SK-N-SH treated with all-trans-retinoic acid at 6 μM for 48 hours (cell line): ENCODE measurements at regions not wholly inside any gene's neighbourhood (a gene's known extent, or its start where the extent isn't known, plus 50 kb on each side); places are given as distances from the start of the nearest gene placed in this dataset.

Experiments
- ATAC-seq: fragments of 200-7000 bp; cut with Tn5 transposase; 3 replicates; pipeline ENCODE4 v1.9.1; 2020; ENCODE audit warnings: mild to moderate bottlenecking, moderate library complexity
- ARNTL ChIP-seq: fragments of 450-650 bp; formaldehyde crosslinking; IDR thresholded peaks from 2 replicates; pipeline ENCODE4 v1.5.0; 2020; ENCODE audit warnings: low read depth, mild to moderate bottlenecking, moderate library complexity, borderline replicate concordance
- BACH2 ChIP-seq: fragments of 250-450 bp; sonication (Bioruptor Pico); IDR thresholded peaks from 2 replicates; pipeline ENCODE4 v1.9.0; 2021; ENCODE audit warnings: mild to moderate bottlenecking, borderline replicate concordance
- CSDC2 ChIP-seq: fragments of 250-450 bp; sonication (Bioruptor Pico); IDR thresholded peaks from 2 replicates; pipeline ENCODE4 v1.5.0; 2020; ENCODE audit warnings: mild to moderate bottlenecking, moderate library complexity
- ESRRG ChIP-seq: fragments of 250-450 bp; sonication (Bioruptor Pico); IDR thresholded peaks from 2 replicates; pipeline ENCODE4 v1.6.1; 2021; ENCODE audit warnings: mild to moderate bottlenecking
- GLIS3 ChIP-seq: fragments of 250-450 bp; sonication (Bioruptor Pico); IDR thresholded peaks from 2 replicates; pipeline ENCODE4 v1.5.0; 2020; ENCODE audit warnings: mild to moderate bottlenecking, moderate library complexity
- ISL1 ChIP-seq: fragments of 250-450 bp; sonication (Bioruptor Pico); IDR thresholded peaks from 2 replicates; pipeline ENCODE4 v2.1.2; 2022; ENCODE audit warnings: mild to moderate bottlenecking, moderate library complexity
- OSR1 ChIP-seq: fragments of 250-450 bp; sonication (Bioruptor Pico); IDR thresholded peaks from 2 replicates; pipeline ENCODE4 v1.8.0; 2022; ENCODE audit warnings: moderate library complexity, mild to moderate bottlenecking, inconsistent platforms
- PPARA ChIP-seq: fragments of 250-450 bp; sonication (Bioruptor Pico); IDR thresholded peaks from 2 replicates; pipeline ENCODE4 v1.5.0; 2020; ENCODE audit warnings: mild to moderate bottlenecking, borderline replicate concordance
- RARB ChIP-seq: fragments of 250-450 bp; sonication (Bioruptor Pico); IDR thresholded peaks from 2 replicates; pipeline ENCODE4 v1.8.0; 2021; ENCODE audit warnings: mild to moderate bottlenecking, moderate library complexity
- SNAI2 ChIP-seq: fragments of 250-450 bp; sonication (Bioruptor Pico); IDR thresholded peaks from 2 replicates; pipeline ENCODE4 v1.5.0; 2020; ENCODE audit warnings: mild to moderate bottlenecking, moderate library complexity
- TCF4 ChIP-seq: fragments of 250-450 bp; sonication (Bioruptor Pico); IDR thresholded peaks from 2 replicates; pipeline ENCODE4 v1.8.0; 2021; ENCODE audit warnings: mild to moderate bottlenecking, moderate library complexity, borderline replicate concordance
- ZC3H10 ChIP-seq: fragments of 250-450 bp; sonication (Bioruptor Pico); IDR thresholded peaks from 2 replicates; pipeline ENCODE4 v1.5.1; 2021; ENCODE audit warnings: mild to moderate bottlenecking, moderate library complexity
- ZFP3 ChIP-seq: fragments of 250-450 bp; sonication (Bioruptor Pico); IDR thresholded peaks from 2 replicates; pipeline ENCODE4 v1.5.0; 2020; ENCODE audit warnings: mild to moderate bottlenecking, moderate library complexity
- ZFP30 ChIP-seq: fragments of 450-650 bp; formaldehyde crosslinking; IDR thresholded peaks from 2 replicates; pipeline ENCODE4 v1.5.0; 2022; ENCODE audit warnings: mild to moderate bottlenecking, moderate library complexity
- ZNF565 ChIP-seq: fragments of 450-650 bp; formaldehyde crosslinking; conservative IDR thresholded peaks from 2 replicates; pipeline ENCODE4 v1.5.0; 2020; ENCODE audit warnings: low read depth, mild to moderate bottlenecking, moderate library complexity
- ZNF70 ChIP-seq: fragments of 450-650 bp; formaldehyde crosslinking; IDR thresholded peaks from 2 replicates; pipeline ENCODE4 v1.5.0; 2020; ENCODE audit warnings: mild to moderate bottlenecking, moderate library complexity
- TF ChIP-seq, protein P1 (sequence below): fragments of 250-450 bp; sonication (Bioruptor Pico); IDR thresholded peaks from 2 replicates; pipeline ENCODE4 v1.8.0; 2021; ENCODE audit warnings: low read depth, mild to moderate bottlenecking, moderate library complexity, borderline replicate concordance
- TF ChIP-seq, protein P2 (sequence below): fragments of 250-450 bp; sonication (Bioruptor Pico); IDR thresholded peaks from 2 replicates; pipeline ENCODE4 v1.8.0; 2020; ENCODE audit warnings: mild to moderate bottlenecking, moderate library complexity, borderline replicate concordance
- TF ChIP-seq, protein P3 (sequence below): fragments of 250-450 bp; sonication (Bioruptor Pico); IDR thresholded peaks from 2 replicates; pipeline ENCODE4 v1.5.1; 2020; ENCODE audit warnings: low read depth, mild to moderate bottlenecking, moderate library complexity
- TF ChIP-seq, protein P4 (sequence below): fragments of 250-450 bp; sonication (Bioruptor Pico); IDR thresholded peaks from 2 replicates; pipeline ENCODE4 v1.5.1; 2021; ENCODE audit warnings: mild to moderate bottlenecking, moderate library complexity

DNA sequence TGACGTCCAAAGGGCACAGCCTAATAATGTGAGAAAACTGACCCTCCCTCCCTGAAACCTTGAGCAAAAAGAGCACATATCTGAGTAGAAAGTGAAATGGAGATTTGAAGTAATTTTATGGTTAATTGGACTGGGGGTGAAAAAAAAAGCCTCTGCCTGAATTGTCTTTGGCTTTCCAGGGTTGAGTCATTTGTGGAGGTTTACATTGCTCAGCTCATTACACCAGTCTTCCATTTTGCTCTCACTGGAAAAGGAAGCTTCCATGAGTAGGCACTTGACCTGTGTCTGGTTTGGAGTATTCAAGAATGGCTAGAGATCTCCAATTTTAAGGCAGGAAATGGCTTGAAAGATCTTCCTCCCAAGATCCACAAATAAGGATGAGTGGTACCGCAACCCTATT is 273.9 kb downstream of the PDCD6IP start:
- no peak for ATAC-seq
- no peak for TF ChIP-seq PPARA (CRISPR knock-in tag)
- TF ChIP-seq ISL1 (CRISPR knock-in tag): no peak
- TF ChIP-seq GLIS3 (CRISPR knock-in tag): no peak
- no peak for TF ChIP-seq CSDC2
- TF ChIP-seq TCF4 (CRISPR knock-in tag): no peak
- TF ChIP-seq, protein P1, sequence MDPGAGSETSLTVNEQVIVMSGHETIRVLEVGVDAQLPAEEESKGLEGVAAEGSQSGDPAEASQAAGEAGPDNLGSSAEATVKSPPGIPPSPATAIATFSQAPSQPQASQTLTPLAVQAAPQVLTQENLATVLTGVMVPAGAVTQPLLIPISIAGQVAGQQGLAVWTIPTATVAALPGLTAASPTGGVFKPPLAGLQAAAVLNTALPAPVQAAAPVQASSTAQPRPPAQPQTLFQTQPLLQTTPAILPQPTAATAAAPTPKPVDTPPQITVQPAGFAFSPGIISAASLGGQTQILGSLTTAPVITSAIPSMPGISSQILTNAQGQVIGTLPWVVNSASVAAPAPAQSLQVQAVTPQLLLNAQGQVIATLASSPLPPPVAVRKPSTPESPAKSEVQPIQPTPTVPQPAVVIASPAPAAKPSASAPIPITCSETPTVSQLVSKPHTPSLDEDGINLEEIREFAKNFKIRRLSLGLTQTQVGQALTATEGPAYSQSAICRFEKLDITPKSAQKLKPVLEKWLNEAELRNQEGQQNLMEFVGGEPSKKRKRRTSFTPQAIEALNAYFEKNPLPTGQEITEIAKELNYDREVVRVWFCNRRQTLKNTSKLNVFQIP: no peak
- no peak for TF ChIP-seq ZFP3 (CRISPR knock-in tag)
- TF ChIP-seq ZC3H10 (CRISPR knock-in tag): no peak
- no peak for TF ChIP-seq ZNF70 (CRISPR knock-in tag)
- TF ChIP-seq RARB: no peak
- no peak for TF ChIP-seq ZNF565 (CRISPR knock-in tag)
- TF ChIP-seq, protein P2, sequence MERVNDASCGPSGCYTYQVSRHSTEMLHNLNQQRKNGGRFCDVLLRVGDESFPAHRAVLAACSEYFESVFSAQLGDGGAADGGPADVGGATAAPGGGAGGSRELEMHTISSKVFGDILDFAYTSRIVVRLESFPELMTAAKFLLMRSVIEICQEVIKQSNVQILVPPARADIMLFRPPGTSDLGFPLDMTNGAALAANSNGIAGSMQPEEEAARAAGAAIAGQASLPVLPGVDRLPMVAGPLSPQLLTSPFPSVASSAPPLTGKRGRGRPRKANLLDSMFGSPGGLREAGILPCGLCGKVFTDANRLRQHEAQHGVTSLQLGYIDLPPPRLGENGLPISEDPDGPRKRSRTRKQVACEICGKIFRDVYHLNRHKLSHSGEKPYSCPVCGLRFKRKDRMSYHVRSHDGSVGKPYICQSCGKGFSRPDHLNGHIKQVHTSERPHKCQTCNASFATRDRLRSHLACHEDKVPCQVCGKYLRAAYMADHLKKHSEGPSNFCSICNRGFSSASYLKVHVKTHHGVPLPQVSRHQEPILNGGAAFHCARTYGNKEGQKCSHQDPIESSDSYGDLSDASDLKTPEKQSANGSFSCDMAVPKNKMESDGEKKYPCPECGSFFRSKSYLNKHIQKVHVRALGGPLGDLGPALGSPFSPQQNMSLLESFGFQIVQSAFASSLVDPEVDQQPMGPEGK (CRISPR knock-in tag): no peak
- TF ChIP-seq ARNTL (CRISPR knock-in tag): no peak
- TF ChIP-seq, protein P3, sequence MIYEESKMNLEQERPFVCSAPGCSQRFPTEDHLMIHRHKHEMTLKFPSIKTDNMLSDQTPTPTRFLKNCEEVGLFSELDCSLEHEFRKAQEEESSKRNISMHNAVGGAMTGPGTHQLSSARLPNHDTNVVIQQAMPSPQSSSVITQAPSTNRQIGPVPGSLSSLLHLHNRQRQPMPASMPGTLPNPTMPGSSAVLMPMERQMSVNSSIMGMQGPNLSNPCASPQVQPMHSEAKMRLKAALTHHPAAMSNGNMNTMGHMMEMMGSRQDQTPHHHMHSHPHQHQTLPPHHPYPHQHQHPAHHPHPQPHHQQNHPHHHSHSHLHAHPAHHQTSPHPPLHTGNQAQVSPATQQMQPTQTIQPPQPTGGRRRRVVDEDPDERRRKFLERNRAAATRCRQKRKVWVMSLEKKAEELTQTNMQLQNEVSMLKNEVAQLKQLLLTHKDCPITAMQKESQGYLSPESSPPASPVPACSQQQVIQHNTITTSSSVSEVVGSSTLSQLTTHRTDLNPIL (CRISPR knock-in tag): no peak
- no peak for TF ChIP-seq OSR1
- TF ChIP-seq SNAI2 (CRISPR knock-in tag): no peak
- no peak for TF ChIP-seq ZFP30
- TF ChIP-seq, protein P4, sequence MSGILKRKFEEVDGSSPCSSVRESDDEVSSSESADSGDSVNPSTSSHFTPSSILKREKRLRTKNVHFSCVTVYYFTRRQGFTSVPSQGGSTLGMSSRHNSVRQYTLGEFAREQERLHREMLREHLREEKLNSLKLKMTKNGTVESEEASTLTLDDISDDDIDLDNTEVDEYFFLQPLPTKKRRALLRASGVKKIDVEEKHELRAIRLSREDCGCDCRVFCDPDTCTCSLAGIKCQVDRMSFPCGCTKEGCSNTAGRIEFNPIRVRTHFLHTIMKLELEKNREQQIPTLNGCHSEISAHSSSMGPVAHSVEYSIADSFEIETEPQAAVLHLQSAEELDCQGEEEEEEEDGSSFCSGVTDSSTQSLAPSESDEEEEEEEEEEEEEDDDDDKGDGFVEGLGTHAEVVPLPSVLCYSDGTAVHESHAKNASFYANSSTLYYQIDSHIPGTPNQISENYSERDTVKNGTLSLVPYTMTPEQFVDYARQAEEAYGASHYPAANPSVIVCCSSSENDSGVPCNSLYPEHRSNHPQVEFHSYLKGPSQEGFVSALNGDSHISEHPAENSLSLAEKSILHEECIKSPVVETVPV (CRISPR knock-in tag): no peak

DNA sequence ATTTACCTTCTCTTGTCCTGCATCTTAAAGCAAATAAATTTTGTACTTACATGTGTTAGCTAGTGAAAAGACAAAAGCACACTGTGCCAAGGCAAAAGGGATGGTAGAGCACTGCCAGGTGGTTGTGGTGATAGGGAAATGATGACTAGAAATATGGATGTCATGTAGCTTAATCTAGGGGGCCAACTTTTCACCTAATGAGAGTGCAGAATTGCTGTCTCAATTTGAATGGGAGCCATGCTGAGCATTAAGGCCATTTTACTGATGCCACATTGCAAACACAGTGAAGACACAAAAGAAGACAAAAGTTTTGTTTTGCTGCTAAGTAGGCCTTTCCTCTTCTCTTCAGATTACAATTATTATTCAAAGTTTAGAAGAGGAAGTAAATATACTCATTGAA is 274.7 kb downstream of the PDCD6IP start:
- no peak for TF ChIP-seq ARNTL (CRISPR knock-in tag)
- no peak for TF ChIP-seq GLIS3 (CRISPR knock-in tag)
- no peak for TF ChIP-seq ZNF70 (CRISPR knock-in tag)
- no peak for TF ChIP-seq CSDC2
- TF ChIP-seq, protein P2 (CRISPR knock-in tag): no peak
- no peak for TF ChIP-seq ZFP3 (CRISPR knock-in tag)
- no peak for TF ChIP-seq RARB
- no peak for ATAC-seq

DNA sequence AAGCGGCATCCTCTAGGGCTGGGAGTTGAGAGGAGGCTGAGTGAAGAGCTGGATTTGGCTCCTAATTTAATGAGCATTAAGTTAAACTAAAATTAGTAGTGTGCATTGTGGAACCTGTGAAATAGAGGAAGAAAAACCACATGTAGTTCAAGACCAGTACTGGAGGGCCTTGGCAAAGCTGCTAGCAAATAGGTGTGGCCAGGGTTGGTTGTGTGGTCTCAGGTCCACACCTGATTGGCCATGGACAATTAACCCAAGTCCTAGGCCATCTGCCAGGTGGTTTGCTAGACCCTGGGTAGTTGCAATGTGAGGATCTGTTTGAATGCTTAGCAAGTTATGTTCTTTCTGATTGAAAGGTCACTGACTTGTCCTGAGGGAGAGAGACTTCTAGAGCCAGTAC is 275.5 kb downstream of the PDCD6IP start:
- no peak for ATAC-seq
- TF ChIP-seq, protein P1: no peak
- no peak for TF ChIP-seq ZFP30
- TF ChIP-seq, all 23 proteins: peak for 0

DNA sequence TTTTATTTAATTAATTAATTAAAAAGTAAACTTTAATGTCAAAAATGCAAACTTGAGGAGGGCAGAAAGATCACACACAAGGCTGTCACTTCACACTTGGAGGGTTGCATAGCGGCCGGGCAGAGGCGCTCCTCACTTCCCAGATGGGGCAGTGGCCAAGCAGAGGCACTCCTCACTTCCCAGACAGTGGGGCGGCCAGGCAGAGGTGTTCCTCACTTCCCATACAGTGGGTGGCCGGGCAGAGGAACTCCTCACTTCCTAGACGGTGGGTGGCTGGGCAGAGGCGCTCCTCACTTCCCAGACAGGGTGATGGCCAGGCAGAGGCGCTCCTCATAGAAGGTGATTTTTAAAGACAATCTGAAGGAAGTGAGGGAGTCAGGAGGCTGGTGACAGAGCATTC is 277.5 kb downstream of the PDCD6IP start:
- no peak for ATAC-seq
- TF ChIP-seq OSR1: no peak
- no peak for TF ChIP-seq ESRRG (CRISPR knock-in tag)
- TF ChIP-seq BACH2 (CRISPR knock-in tag): no peak
- TF ChIP-seq, protein P4 (CRISPR knock-in tag): no peak
- TF ChIP-seq, all 23 proteins: peak for 0
